NCI-H2081 treated with DMSO at 0.1 percent for 48 hours (cell line): ENCODE measurements at regions not wholly inside any gene's neighbourhood (a gene's known extent, or its start where the extent isn't known, plus 50 kb on each side); places are given as distances from the start of the nearest gene placed in this dataset.

ENCODE experiments used
- DNase-seq: peaks from one replicate; lab custom pipeline; 2025; lab: John Stamatoyannopoulos, UW

GRCh38 chr9:6703898-6704639 lies 53.7 kb upstream of the KDM4C start:
- DNase-seq: peak; percentile 57

- DNase-seq: no peak
Observed at GRCh38 chr9:6702707-6703106, 55.1 kb upstream of the KDM4C start.

GRCh38 chr9:6696178-6696577 lies 50.6 kb upstream of the GLDC start:
- DNase-seq: no peak

GRCh38 chr9:6695121-6695814 lies 49.7 kb upstream of the GLDC start:
- no peak for DNase-seq
